ENCODE measurements at regions not wholly inside any gene's neighbourhood (a gene's known extent, or its start where the extent isn't known, plus 50 kb on each side); places are given as distances from the start of the nearest gene placed in this dataset.

DNA sequence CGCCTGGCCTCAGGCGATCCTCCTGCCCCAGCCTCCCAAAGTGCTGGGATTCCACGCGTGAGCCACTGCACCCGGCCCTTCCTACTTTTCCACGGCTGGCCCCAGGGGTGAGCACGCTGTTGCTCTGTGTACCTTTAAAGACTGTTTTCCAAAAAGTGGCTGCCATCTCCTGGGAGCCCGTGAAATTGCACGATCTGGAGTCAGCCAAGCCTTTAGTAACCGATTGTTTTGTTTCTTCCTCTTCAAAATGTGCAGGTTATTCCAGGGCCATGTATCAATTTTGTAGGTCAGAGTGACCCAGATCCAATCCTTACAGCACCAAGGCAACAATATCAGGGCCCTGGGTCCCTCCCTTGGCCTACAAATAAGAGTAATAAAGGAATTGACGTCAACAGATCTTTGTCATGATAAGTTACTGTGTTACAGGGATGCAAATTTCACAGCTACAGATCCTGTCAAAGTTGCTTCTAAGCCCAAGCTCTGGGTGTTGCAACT, 135.6 kb upstream of the ZNF236 start:
- in situ Hi-C loops (cut with HindIII; ENCODE audit: low sequenced_read_pairs), result no loop called here

DNA sequence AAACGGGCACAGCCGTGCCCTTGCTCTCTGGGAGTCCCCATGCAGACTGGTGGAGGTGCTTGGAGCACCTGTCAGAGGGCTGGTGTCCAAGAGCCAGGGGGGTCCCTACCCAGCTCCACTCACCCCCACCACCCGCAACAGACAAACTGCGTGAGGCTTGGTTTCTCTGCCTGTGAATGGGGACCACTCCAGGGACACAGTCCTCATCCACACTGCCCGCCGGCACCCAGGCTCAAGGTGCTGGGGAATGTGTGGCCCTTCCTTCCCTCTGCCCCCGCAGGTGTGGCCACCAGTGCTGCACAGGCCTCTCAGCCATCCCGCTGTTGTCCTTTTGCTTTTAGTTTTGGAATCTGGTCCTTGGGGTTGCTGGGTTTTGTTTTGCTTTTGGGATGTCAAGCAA, 136.5 kb upstream of the ZNF236 start:
- in situ Hi-C loops (cut with HindIII; ENCODE audit: low sequenced_read_pairs), result no loop called here

DNA sequence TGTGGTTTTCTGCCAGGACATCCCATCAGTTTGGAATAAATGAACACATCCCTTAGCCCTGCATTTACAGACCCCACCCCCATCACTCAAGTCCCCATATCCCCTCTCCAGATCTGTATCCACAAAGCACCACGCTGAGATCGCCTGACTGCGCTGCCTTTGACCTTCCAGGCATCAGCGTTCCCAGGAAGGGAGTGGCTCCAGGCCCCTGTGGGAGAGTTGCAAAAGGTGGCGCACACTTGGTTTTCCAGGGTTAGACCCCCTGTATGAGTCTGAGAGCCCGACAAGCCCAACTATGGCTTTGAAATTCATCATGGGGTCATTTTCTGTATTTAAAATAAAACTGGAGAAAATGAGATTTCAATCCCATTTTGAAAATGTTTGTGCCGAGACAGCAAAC, 137.0 kb upstream of the ZNF236 start:
- in situ Hi-C loops (cut with HindIII; ENCODE audit: low sequenced_read_pairs), result no loop called here

DNA sequence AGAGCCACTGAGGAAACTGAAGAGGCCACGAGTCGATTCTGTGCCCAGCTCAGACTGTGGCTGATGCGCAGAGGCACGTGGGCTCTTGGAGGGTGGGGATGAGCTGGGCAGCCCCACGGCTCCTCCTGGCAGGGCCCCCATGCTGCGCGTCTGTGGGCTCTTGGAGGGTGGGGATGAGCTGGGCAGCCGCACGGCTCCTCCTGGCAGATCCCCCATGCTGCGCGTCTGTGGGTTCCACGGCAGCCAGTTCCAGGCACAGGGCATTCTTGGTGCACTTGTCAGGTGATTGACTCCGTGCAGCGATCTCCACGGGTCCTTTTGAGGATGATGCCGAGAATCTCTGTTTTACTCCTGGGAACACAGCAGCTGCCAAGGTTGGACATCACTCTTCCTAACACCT, 138.1 kb upstream of the ZNF236 start:
- in situ Hi-C loops (cut with HindIII; ENCODE audit: low sequenced_read_pairs), result no loop called here

DNA sequence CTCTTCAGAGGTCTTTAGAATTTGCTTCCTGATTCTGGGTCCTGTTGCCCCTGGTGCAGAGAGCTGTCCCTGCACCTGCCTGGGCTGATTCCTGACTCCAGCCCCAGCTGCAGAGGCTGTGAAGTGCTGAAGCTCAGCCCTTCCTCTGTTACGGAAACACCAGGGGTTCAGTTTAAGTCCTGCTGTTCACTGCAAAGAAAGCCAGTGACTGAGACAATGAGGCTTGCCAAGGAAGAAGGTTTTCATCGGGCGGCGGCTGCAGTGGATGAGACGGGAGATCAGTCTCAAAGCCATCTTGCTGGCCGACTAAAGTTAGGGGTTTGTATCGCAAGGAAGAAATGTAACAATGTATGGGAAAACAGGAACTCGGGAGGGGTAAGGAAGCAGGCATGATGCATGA, 142.4 kb upstream of the ZNF236 start:
- in situ Hi-C loops (cut with HindIII; ENCODE audit: low sequenced_read_pairs), result no loop called here

DNA sequence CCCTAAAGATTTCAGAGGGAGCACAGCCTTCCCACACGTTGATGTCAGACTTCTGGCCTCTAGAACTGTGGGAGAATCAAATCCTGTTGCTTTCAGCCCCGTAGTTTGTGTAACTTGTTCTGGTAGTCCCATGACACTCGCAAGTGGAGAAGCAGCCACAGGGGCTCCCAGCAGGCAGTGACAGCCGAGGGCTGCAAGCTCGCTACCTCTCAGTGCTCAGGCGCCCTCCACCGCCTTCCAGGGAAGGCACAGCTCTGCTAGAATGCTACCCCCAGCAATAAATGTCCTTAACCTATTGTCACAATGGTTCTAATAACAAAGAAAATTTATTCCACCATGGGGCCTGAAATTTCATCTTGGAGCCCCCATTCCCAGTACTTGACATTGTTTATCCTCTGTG, 143.1 kb upstream of the ZNF236 start:
- in situ Hi-C loops (cut with HindIII; ENCODE audit: low sequenced_read_pairs), result no loop called here

DNA sequence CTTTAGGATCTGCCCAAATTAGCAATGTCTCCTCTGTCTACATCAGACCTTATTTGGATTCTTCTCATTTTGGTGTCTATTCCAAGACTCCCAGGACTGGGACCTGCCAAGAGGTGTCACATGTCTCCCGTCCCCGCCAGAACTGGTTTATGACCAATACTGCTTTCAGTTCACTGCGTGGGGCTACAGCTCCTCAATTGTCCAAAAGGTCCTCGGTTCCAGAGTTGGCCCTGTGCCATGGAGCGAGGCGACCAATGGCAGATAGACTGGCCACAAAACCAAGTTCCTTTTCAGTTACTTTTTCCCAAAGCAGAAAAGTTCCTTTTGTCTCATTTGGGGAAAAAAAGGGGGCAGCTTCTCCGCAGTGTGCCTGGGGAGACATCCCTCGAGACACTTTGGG, 144.1 kb upstream of the ZNF236 start:
- in situ Hi-C loops (cut with HindIII; ENCODE audit: low sequenced_read_pairs), result no loop called here

DNA sequence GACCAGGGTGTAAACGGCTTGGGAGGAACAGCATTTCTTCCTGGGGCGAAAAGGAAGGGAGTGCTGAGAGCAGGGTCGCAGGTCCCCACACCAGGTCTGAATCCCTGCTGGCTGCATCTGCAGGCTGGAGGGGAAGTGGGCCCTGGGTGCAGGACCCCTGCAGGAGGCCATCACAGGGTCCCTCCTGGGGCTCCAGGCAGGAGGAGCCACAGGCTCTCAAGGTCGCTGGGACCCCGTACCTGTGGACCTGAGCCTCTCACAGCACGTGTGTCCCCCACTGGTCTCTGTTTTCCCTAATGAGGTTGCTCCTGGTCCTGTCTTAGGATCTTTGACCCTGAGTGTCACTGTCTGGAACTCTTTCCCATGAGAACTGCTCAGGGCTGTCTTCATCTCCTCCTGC, 147.8 kb upstream of the ZNF236 start:
- in situ Hi-C loops (cut with HindIII; ENCODE audit: low sequenced_read_pairs), result no loop called here

DNA sequence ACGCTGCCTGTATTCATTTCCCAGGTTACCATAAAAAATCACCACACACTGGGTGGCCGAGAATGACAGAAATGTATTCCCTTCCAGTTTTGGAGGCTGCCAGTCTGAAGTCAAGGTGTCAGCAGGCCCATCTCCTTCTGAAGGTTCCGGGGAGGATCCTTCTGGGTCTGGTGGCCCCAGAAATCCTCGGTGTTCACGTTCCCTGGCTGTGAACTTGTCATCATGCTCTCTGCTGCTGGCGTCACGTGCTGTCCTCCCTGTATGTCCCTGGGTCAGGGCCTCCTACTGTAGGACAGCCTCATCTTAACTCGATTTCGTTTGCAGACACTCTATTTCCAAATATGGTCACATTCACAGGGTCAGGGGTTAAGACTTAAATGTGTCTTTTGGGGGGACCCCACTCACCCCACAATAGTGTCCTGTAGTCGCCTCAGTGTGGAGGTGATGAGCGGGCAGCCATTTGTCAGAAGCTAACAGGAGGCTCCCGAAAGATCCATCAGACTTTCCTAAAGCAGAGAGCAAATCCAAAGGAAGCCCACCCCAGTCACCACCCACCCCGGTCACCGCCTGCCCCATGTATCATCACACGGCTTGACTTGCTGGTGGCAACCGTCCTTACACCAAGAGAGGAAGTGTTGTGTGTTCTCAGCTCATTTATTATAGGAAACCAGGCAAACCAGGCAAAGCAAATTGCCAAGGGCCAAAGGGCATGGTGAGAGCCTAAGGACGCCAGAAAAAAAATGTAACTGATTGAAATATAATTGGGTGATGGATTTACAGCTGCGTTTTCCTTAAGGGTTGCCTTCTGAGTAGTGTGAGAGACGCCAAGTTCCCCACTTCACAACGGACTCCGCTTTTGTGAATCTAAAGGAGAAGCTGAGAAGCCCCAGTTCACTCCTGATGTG, 148.8 kb upstream of the ZNF236 start:
- in situ Hi-C loops (cut with HindIII; ENCODE audit: low sequenced_read_pairs), result no loop called here

DNA sequence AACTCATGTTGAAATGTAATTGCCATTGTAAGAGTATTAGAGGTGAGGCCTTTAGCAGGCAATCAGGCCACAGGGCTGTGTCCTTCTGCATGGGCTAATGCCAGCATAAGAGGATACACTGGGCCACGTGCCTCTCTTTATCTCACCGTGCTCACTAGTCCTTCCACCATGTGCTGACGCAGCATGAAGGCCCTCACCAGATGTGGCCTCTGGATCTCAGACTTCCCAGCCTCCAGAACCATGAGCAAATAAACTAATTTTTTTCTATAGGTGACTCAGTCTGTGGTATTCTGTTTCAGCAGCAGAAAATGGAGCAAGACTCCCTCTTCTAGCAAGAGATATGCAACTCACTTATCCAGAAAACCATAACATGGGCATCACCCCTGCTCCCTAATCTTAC, 149.7 kb upstream of the ZNF236 start:
- in situ Hi-C loops (cut with HindIII; ENCODE audit: low sequenced_read_pairs), result no loop called here

DNA sequence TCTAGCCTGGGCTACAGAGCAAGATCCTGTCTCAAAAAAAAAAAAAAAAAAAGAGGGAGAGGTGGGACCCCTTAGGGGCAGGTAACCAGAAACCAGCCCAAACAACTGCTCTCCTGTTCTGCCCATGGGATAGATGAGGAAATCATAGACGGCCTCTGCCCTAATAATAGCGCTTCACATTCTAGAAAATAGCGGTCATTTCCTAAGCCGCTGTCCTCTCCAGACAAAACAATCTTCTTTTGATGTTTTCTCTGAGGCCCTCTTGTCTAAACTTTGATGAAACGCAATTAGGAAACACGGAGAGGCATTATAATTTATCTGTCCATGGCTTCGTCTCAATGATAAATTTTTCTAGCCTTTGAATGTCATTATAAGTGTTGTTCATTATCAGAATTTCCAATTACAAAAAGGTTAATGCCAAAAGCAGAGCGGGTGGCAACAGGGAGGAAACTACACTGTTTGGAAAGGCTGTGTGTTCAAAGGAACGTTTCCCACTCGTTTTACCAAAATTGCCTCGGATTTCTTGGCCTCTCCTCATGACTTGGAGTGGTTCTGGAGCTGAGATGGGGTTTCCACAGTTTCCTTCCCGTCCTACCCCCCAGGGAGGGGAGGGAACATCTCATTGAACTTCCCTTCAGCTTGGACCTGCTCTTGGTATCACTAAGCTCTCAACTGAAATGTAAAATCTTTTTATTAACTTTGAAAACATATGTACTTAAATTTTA, 151.6 kb upstream of the ZNF236 start:
- in situ Hi-C loops (cut with HindIII; ENCODE audit: low sequenced_read_pairs), result no loop called here

DNA sequence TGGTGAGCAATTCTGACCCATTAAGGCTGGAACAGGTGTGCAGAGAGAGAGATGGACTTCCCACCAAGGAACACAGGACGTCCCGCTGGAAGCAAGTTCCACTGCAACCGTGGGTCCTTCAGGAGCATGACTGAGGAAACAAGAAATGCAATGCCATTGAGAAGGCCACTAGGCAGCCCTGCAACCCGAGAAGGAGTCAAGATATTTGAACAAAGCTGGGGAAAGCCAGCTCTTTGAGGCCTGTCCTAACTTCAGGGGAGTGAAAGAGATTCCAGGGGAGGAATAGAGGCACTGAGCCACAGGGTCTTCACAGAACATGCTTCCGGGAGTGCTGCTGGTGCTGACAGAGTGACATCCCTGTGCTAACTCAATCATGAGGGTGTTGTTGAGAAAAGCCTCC, 153.8 kb upstream of the ZNF236 start:
- in situ Hi-C loops (cut with HindIII; ENCODE audit: low sequenced_read_pairs), result no loop called here

DNA sequence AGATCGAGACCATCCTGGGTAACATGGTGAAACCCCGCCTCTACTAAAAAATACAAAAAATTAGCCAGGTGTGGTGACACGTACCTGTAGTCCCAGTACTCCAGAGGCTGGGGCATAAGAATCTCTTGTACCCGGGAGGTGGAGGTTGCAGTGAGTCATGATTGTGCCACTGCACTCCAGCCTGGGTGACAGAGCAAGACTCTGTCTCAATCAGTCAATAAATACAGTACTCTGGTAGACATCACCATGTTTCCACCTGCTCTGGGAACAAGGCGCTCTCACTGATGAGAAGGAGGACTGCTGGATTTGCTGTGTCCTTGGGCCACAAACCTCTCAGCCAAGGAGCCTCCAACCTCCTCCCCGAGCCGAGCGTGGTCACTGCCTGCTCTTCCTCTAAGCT, 154.2 kb upstream of the ZNF236 start:
- in situ Hi-C loops (cut with HindIII; ENCODE audit: low sequenced_read_pairs), result no loop called here

DNA sequence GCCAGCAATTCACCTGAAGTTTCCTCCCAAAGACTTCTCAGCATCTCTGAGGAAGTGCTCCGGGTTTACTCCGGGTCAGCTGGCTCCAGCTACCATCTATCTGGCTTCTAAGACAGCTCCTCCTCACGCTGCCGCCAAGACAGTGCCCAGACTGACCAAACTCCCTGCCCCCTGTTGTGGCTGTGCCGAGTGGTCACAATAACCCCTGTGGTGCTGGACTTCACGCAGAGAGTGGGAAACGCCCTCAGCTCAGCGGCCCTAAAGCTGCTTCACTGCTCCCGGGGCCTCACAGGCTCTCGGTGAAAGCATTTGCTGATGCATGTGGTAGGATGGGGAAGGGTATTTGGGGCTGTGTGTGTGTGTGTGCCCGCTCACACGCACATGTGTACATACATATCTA, 154.8 kb upstream of the ZNF236 start:
- in situ Hi-C loops (cut with HindIII; ENCODE audit: low sequenced_read_pairs), result no loop called here

DNA sequence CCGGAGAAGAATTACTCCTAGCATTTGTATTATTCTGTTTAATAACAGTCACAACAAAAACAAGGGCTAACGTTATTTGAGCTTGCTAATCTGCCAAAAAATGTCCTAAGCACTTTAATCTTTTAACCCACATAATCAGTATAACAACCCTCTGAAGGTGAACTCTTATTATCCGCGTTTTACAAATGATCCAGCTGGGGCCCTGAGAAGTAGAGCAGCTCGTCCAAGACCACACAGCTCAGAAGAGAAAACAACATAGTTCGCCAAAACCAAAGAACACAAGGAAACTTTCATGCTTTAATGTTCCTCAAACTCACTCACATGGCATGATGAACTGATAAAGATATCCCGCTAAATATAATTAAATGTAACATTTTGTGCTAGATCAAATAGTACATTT, 159.7 kb upstream of the ZNF236 start:
- in situ Hi-C loops (cut with HindIII; ENCODE audit: low sequenced_read_pairs), result no loop called here

DNA sequence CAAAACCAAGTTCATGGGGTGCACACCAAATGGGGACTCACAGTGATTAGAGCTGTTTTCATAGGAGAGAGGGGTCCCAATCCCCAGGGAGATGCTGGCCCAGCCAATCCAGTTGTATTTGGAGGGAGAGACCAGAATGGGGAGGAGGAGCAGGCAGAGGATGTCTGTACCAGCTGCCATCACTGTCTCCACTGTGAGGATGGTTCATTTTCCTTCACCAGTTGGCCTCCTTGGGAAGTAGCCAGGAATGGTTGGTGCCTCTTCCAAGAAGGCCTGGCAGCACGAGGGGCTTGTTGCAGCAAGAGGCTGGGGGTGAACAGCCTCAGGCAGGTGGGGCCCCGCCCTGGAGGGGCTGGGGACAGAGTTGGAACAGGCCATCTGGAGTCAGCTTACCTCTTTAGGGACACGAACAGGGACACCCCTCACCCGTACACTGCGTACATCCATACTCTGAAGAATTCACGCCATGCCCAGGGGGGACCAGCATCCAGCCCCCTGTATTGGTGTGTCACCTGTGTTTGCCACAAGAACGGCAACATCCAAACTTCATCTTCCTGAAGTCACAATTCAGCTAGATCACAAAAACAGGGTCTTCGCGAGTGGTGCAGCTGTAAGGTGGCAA, 161.7 kb upstream of the ZNF236 start:
- in situ Hi-C loops (cut with HindIII; ENCODE audit: low sequenced_read_pairs), result no loop called here

DNA sequence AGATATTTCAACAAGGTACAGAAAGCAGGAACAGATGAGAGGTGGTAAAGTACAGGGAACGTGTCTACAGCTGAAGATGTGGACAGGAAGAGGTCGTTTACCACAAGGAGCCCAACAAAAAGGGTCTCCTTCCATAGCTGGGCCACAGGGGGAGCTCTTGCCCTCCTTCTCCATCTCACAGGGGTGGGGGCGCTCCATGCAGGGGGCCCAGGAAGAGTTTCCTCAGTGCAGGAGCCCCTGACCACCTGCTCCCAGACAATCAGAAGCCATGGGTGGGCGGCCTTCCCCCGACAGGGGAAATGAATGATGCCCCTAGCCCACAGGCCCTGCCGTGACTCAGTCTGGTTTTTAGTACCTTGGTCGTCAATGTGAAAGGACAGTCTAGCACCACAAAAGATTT, 163.6 kb upstream of the ZNF516 start:
- in situ Hi-C loops (cut with HindIII; ENCODE audit: low sequenced_read_pairs), result no loop called here

DNA sequence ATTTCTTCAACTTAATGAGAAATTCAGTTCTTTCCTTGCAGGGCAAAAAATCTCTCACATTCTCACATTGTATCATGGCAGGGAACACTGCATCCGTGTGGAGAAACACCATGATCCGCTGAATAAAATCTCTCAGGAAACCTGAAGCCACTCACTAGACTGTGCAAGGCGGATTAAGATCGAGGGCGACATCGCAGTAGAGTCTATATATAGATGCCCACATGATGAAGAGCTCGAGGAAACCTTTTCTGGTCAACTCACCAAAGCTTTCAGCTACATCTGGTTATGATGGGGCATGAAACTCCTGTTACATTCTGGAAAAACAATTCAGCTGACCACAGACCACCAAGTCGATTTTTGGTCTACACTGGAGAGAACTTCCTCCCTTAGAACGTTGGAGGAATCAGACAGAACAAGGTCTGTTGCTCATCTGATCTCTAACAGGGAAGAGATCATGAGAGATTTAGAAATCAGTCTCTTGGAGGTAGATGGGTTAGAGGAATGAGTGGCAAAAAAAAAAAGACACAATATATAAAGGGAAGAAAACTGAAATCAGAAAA, 162.9 kb upstream of the ZNF516 start:
- in situ Hi-C loops (cut with HindIII; ENCODE audit: low sequenced_read_pairs), result no loop called here

DNA sequence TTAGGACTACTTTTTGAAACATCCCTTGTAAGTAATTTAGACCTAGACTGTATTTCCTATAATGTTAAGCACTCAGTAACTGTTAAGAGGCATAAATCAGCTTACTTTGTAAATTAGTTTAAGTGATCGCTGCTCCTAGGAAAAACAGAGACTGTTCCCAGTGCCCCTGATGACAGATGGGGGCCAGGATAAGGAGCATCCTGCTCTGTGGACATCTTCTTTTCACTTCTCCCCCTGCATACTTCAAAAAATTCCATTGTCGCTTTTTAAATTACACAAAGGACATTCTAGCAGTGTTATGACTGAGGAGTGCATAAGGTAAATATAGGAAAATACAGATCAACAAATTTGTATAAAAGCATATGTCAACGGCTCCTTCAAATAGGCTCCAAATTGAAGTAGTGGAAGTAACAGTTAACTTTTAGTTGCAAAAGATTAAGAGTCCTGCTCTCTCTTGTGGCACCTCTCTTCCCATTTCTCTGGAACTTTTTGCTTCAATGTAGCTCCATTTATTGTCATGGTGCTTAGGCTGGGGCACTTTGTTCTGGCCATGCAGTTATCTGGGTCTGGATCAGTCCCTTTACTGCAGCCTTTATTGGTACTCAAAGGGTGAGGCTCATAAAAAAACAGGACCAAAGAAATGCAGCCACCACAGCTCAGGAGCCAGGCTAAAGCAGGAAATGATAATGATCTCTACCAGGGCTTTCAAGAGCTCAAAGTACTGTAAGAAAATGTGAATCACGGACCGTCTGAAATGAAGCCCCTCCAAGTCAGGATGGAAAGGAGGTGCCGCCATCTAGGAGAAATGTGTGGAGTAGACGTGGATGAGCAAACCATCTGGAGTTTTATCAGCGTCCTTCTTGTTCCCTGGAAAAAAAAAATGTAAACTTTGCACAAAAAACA, 162.1 kb upstream of the ZNF516 start:
- in situ Hi-C loops (cut with HindIII; ENCODE audit: low sequenced_read_pairs), result no loop called here

DNA sequence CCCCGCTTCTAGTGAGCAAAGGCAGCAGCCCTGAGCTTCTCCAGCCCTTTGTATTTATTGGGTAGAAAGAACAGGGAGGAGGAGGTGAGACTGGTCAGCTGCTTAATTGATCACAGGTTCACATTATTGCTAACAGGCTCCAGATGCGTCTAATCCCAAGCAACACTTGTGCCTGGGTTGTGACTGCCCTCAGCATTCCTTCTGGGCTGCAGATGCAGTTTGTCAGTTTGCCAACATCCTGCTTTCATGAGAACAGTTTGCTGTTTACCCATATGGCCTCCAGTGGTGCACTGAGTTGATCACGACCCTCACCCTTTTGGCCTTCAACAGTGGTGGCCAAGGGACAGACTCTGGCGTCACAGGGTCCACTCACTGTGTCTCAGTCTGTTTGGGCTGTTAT, 159.5 kb upstream of the ZNF516 start:
- in situ Hi-C loops (cut with HindIII; ENCODE audit: low sequenced_read_pairs), result no loop called here

All from endothelial cell of hepatic sinusoid (primary cell).